ENCODE measurements at regions not wholly inside any gene's neighbourhood (a gene's known extent, or its start where the extent isn't known, plus 50 kb on each side); places are given as distances from the start of the nearest gene placed in this dataset.

- Mint-ChIP-seq H3K27ac (no peak overlapping the region), H3K4me3 (ENCODE audit: low read depth) (no peak overlapping the region), H3K36me3 (ENCODE audit: insufficient read depth) (peaks cover 4% of the 10 kb centered on the region), H3K9me3 (ENCODE audit: low read depth) (peaks cover 22% of the 10 kb centered on the region), H3K4me1 (ENCODE audit: low read depth) (no peaks in the 10 kb centered on the region), H3K27me3 (no peaks in the 10 kb centered on the region)
- DNase-seq (ENCODE audit: low spot score, unreplicated experiment) = no peak
- no peak for TF ChIP-seq CTCF (IDR thresholded peaks at IDR 0.05; ENCODE audit: unreplicated experiment)
Measured at GRCh38 chr5:124941051-124942049, 194.9 kb upstream of the ZNF608 start.

DNA sequence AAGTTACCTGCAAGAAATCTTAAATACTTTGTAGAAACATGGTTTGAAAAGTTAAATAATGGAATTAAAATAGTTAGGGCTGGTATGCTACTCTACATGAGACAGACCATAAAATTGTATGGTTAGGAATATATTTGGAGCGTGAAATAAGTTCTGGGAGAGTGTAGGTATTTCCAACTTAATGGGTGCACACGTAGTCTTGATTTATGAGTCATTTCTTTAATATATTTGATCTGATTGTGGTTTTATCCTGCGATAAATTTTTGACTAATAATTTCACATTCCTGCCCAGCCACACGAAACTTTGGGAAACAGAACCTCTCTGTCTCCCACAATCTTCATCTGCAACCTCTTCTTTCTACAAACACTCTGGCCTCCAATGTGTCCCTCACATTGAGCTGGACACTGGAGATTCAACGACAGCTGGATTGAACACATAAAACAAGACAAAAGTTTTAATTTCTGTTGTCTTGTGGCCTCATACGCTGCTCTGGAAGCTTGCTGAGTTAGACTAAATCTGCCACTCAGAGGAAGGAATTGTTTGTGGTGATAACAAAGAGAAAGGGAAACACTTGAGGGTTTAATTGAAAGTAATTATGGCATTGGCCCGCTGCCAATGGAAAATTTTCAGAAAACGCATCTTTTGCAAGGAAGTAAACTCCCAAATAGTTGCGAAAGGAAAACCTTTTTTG, 201.8 kb upstream of the ZNF608 start:
- H3K9me3 Mint-ChIP-seq (ENCODE audit: low read depth) = peaks cover 3% of the 10 kb centered on the region
- peaks cover 3% of the 10 kb centered on the region for H3K4me1 Mint-ChIP-seq (ENCODE audit: low read depth)
- H3K27me3 Mint-ChIP-seq = no peaks in the 10 kb centered on the region
- H3K4me3 Mint-ChIP-seq (ENCODE audit: low read depth) = no peak overlapping the region
- no peaks in the 10 kb centered on the region for H3K36me3 Mint-ChIP-seq (ENCODE audit: insufficient read depth)
- no peak overlapping the region for H3K27ac Mint-ChIP-seq
- DNase-seq (ENCODE audit: low spot score, unreplicated experiment) = no peak
- no peak for TF ChIP-seq CTCF (IDR thresholded peaks at IDR 0.05; ENCODE audit: unreplicated experiment)

DNA sequence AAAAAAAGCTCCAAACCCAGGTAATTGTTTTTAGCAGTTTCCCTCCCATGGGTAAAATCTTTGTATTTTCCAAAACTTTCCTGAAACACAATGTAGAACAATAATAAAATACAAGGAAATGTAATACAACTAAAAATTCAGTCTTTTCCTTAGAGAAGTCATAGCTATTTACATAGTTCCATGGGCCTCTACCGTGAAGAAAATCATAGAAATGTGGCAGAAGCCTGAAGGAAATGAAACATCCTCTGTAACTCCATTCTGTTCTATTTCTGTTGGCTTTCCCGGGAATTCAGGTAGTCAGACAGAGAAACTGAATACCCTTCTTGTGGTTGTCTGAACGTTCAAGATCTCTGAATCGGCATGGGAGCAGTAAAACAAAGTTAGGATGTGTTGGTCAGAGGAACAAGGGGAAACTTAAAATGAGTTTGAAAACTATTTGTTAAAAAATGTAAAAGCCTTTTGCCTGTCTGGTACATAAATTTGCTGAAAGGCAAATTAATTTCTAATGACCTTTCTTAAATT, 202.4 kb upstream of the ZNF608 start:
- Mint-ChIP-seq H3K27ac (peak overlapping the region; percentile 34), H3K27me3 (no peaks in the 10 kb centered on the region), H3K4me1 (ENCODE audit: low read depth) (peaks cover 3% of the 10 kb centered on the region), H3K4me3 (ENCODE audit: low read depth) (no peak overlapping the region), H3K9me3 (ENCODE audit: low read depth) (peaks cover 3% of the 10 kb centered on the region), H3K36me3 (ENCODE audit: insufficient read depth) (no peaks in the 10 kb centered on the region)
- DNase-seq (ENCODE audit: low spot score, unreplicated experiment) = no peak
- TF ChIP-seq CTCF (IDR thresholded peaks at IDR 0.05; ENCODE audit: unreplicated experiment) = no peak

GRCh38 chr5:124949862-124950261, 203.4 kb upstream of the ZNF608 start:
- Mint-ChIP-seq H3K27ac (no peak overlapping the region), H3K36me3 (ENCODE audit: insufficient read depth) (no peaks in the 10 kb centered on the region), H3K27me3 (no peaks in the 10 kb centered on the region), H3K4me1 (ENCODE audit: low read depth) (peaks cover 3% of the 10 kb centered on the region), H3K9me3 (ENCODE audit: low read depth) (peaks cover under 1% of the 10 kb centered on the region), H3K4me3 (ENCODE audit: low read depth) (no peak overlapping the region)
- TF ChIP-seq CTCF (IDR thresholded peaks at IDR 0.05; ENCODE audit: unreplicated experiment) = no peak
- no peak for DNase-seq (ENCODE audit: low spot score, unreplicated experiment)

GRCh38 chr5:124951105-124951504, 204.7 kb upstream of the ZNF608 start:
- Mint-ChIP-seq H3K27me3 (no peaks in the 10 kb centered on the region), H3K4me1 (ENCODE audit: low read depth) (peaks cover 3% of the 10 kb centered on the region), H3K4me3 (ENCODE audit: low read depth) (no peak overlapping the region), H3K36me3 (ENCODE audit: insufficient read depth) (no peaks in the 10 kb centered on the region), H3K27ac (no peak overlapping the region), H3K9me3 (ENCODE audit: low read depth) (no peaks in the 10 kb centered on the region)
- TF ChIP-seq CTCF (IDR thresholded peaks at IDR 0.05; ENCODE audit: unreplicated experiment) = no peak
- DNase-seq (ENCODE audit: low spot score, unreplicated experiment) = no peak
